Hepatocyte (in vitro differentiated cells): ENCODE measurements at regions not wholly inside any gene's neighbourhood (a gene's known extent, or its start where the extent isn't known, plus 50 kb on each side); places are given as distances from the start of the nearest gene placed in this dataset.

Source experiments
- DNase-seq: peaks from one replicate; pipeline ENCODE4 v3.0.0-alpha.2; 2016; ENCODE audit warnings: low spot score
- H2AFZ ChIP-seq: fragments of 200-600 bp; sonication (generic); 2 replicates; pipeline ENCODE4 v1.6.0; 2016; ENCODE audit warnings: antibody characterized with exemption, mild to moderate bottlenecking
- H3K27ac ChIP-seq: fragments of 200-600 bp; sonication (generic); 2 replicates; pipeline ENCODE4 v1.5.1; 2016; ENCODE audit warnings: mild to moderate bottlenecking
- H3K27me3 ChIP-seq: fragments of 200-600 bp; sonication (generic); 2 replicates; pipeline ENCODE4 v1.6.1; 2016
- H3K36me3 ChIP-seq: fragments of 200-600 bp; sonication (generic); replicated peaks from 2 replicates; pipeline ENCODE4 v1.5.1; 2016; ENCODE audit warnings: low read depth; ENCODE audit not compliant: insufficient read depth
- H3K4me1 ChIP-seq: fragments of 200-600 bp; sonication (generic); 2 replicates; pipeline ENCODE4 v1.5.1; 2016; ENCODE audit warnings: mild to moderate bottlenecking, moderate library complexity; ENCODE audit not compliant: insufficient read depth
- H3K4me2 ChIP-seq: fragments of 200-600 bp; sonication (generic); 2 replicates; pipeline ENCODE4 v1.6.0; 2016
- H3K4me3 ChIP-seq: fragments of 200-600 bp; sonication (generic); 2 replicates; pipeline ENCODE4 v1.5.1; 2016; ENCODE audit warnings: mild to moderate bottlenecking
- H3K79me2 ChIP-seq: fragments of 200-600 bp; sonication (generic); 2 replicates; pipeline ENCODE4 v1.6.0; 2017; ENCODE audit warnings: mild to moderate bottlenecking
- H3K9me2 ChIP-seq: fragments of 200-600 bp; sonication (generic); replicated peaks from 2 replicates; pipeline ENCODE4 v1.6.0; 2017; ENCODE audit warnings: mild to moderate bottlenecking; ENCODE audit not compliant: insufficient read depth
- H3K9me3 ChIP-seq: fragments of 200-600 bp; sonication (generic); 2 replicates; pipeline ENCODE4 v1.5.1; 2016; ENCODE audit warnings: low read depth, mild to moderate bottlenecking
- H4K20me1 ChIP-seq: fragments of 200-600 bp; sonication (generic); 2 replicates; pipeline ENCODE4 v1.6.0; 2016; ENCODE audit warnings: mild to moderate bottlenecking; ENCODE audit not compliant: insufficient read depth, poor library complexity, severe bottlenecking
- CTCF ChIP-seq: fragments of 200-600 bp; sonication (generic); IDR thresholded peaks from 2 replicates; pipeline ENCODE4 v1.5.1; 2016; ENCODE audit warnings: antibody characterized with exemption, mild to moderate bottlenecking; ENCODE audit not compliant: poor library complexity
- EZH2 ChIP-seq: fragments of 200-600 bp; sonication (generic); IDR thresholded peaks from 2 replicates; pipeline ENCODE4 v1.6.1; 2016; ENCODE audit warnings: antibody characterized with exemption, mild to moderate bottlenecking, borderline replicate concordance
- EZH2phosphoT487 ChIP-seq: fragments of 200-600 bp; sonication (generic); IDR thresholded peaks from one replicate; pipeline ENCODE4 v1.6.1; 2018; ENCODE audit warnings: antibody characterized with exemption, mild to moderate bottlenecking, low read depth, moderate library complexity; ENCODE audit not compliant: unreplicated experiment, severe bottlenecking
- WGBS: methylation state at CpG from one replicate; pipeline ENCODE4 v1.1.6; 2016; ENCODE audit warnings: low lambda C conversion rate; ENCODE audit errors: missing lambda C conversion rate; 5-methylcytosine and 5-hydroxymethylcytosine counted together

GRCh38 chr2:144704709-144705095 lies 184.8 kb upstream of the ZEB2 start:
- H3K4me3 ChIP-seq: no peak overlapping the region
- H3K9me2 ChIP-seq: no peaks in the 10 kb centered on the region
- H4K20me1 ChIP-seq: no peaks in the 10 kb centered on the region
- TF ChIP-seq CTCF: no peak
- no peaks in the 10 kb centered on the region for H3K4me1 ChIP-seq
- H3K4me2 ChIP-seq: no peak overlapping the region
- no peaks in the 10 kb centered on the region for H3K27me3 ChIP-seq
- no peaks in the 10 kb centered on the region for H3K9me3 ChIP-seq
- no peak for DNase-seq
- WGBS: 94% methylated on average over 3 of the region's 3 CpGs
- H3K36me3 ChIP-seq: no peaks in the 10 kb centered on the region
- no peak overlapping the region for H2AFZ ChIP-seq
- no peaks in the 10 kb centered on the region for H3K79me2 ChIP-seq
- no peak overlapping the region for H3K27ac ChIP-seq

- 82% methylated on average over 6 of the region's 6 CpGs for WGBS
- H3K4me3 ChIP-seq: no peak overlapping the region
- H3K27me3 ChIP-seq: no peaks in the 10 kb centered on the region
- no peak overlapping the region for H3K27ac ChIP-seq
- TF ChIP-seq CTCF (no peak), EZH2phosphoT487 (no peak), EZH2 (no peak)
- no peaks in the 10 kb centered on the region for H3K79me2 ChIP-seq
- H3K36me3 ChIP-seq: no peaks in the 10 kb centered on the region
- no peaks in the 10 kb centered on the region for H3K4me1 ChIP-seq
- DNase-seq: peak; percentile 38
- no peaks in the 10 kb centered on the region for H4K20me1 ChIP-seq
- no peaks in the 10 kb centered on the region for H3K9me2 ChIP-seq
- no peak overlapping the region for H3K4me2 ChIP-seq
- H2AFZ ChIP-seq: no peak overlapping the region
- no peaks in the 10 kb centered on the region for H3K9me3 ChIP-seq
Measured at GRCh38 chr2:144703852-144704708, 184.2 kb upstream of the ZEB2 start.

GRCh38 chr2:144702051-144702450 lies 182.1 kb upstream of the ZEB2 start:
- Histone ChIP-seq H4K20me1 (no peaks in the 10 kb centered on the region), H3K4me1 (no peaks in the 10 kb centered on the region), H3K4me3 (no peak overlapping the region), H3K27ac (no peak overlapping the region), H3K36me3 (no peaks in the 10 kb centered on the region), H2AFZ (no peak overlapping the region), H3K9me3 (no peaks in the 10 kb centered on the region), H3K9me2 (no peaks in the 10 kb centered on the region), H3K4me2 (no peak overlapping the region), H3K79me2 (no peaks in the 10 kb centered on the region), H3K27me3 (no peaks in the 10 kb centered on the region)
- no peak for DNase-seq
- no peak for TF ChIP-seq EZH2phosphoT487
- TF ChIP-seq CTCF: no peak
- TF ChIP-seq EZH2: no peak
- 92% methylated on average over 1 of the region's 1 CpG for WGBS
